Activated CD4-positive, alpha-beta T cell treated with anti-CD3 and anti-CD28 coated beads, Interleukin-2, amount 50 U/mL, for 24 hours (primary cell): ENCODE measurements at regions not wholly inside any gene's neighbourhood (a gene's known extent, or its start where the extent isn't known, plus 50 kb on each side); places are given as distances from the start of the nearest gene placed in this dataset.

Experiments used
- DNase-seq, 2 donors: peaks; one replicate each; pipeline ENCODE4 v3.0.0-alpha.2; 2020; ENCODE audit warnings: low read depth in 1 of 2, low spot score in 1 of 2

DNA sequence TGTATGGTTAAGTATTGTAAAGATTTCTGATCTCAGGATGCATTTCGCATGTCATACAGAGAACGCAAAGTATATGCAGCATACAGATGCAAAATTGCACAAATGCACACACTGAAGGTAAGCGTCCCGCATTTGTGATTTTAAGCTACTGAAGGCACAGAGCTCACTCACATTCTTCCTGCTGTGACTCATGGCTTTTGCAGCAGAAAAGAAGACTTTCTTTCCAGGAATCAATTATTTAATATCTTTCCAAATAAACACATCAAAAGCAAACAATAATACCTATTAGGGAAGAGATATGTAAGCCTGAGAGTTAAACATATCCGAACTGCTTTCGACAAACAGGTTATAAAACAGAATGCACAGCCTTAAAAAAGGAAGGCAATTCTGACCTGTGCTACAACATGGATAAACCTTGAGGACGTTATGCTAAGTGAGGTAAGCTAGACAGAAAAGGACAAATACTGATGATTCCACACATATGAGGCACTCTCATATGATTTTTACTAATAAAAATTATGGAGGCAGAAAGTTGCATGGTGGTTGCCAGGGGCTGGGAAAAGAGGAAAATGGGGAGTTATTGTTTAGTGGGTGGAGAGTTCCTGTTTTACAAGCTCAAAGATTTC lies 109.0 kb downstream of the TFAP2A start:
- no peak for DNase-seq

- no peak for DNase-seq
Observed at GRCh38 chr6:10303608-10304506, 111.0 kb downstream of the TFAP2A start.

- no peak for DNase-seq
Observed at GRCh38 chr6:10302566-10303235, 112.2 kb downstream of the TFAP2A start.

- DNase-seq = no peak
Observed at GRCh38 chr6:10300071-10300470, 114.8 kb downstream of the TFAP2A start.

- no peak for DNase-seq
Observed at GRCh38 chr6:10297832-10298231, 117.0 kb downstream of the TFAP2A start.

GRCh38 chr6:10278746-10279145 lies 136.1 kb downstream of the TFAP2A start:
- DNase-seq = no peak

DNA sequence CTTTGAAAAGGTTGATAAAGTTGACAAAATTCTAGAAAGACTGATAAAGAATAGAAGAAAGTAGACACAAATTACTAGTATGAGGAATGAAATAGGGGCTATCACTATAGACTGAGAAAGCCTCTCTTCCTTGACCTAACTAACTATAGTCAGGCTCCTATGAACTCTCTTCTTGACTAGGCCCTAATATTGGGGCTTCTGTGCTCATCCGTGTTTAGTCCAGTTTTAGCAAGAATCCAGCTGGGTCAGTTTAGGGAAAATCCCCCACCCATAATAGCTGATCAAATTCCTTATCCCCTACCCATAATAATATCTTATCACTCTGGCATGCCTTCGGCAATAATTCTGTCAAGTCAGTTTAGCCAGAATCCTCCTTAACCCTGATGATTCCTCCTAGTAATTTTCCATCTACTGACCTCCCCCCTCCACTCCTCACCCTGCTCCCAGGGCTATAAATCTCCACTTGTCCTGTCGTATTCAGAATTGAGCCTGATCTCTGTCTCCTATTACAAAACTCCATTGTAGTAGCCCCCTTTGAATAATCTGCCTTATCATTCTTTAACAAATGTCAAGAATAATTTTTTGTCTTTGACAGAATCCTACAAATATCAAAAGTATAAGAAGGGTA lies 138.1 kb downstream of the TFAP2A start:
- no peak for DNase-seq

- no peak for DNase-seq
Observed at GRCh38 chr6:10276106-10276505, 138.8 kb downstream of the TFAP2A start.

- DNase-seq = no peak
Observed at GRCh38 chr6:10272591-10272990, 142.3 kb downstream of the TFAP2A start.

DNA sequence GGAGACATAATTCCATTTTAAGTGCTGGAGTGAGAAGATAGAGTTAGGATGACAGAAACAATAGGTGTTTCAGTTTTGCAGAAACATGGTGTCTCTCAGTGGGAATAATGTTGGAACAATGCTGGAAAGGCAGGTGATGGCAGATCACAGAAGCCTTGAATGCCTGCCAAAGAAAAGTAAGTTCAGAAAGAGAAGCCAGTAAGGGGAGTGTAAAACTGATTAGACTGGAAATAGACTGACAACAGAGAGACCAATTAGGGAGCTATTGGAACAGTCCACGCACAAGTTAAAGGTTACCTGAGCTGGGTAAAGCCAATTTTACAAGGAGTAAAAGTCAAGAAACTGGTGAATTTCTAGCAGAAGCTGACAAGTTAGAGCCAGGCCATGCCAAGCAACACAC lies 142.9 kb downstream of the TFAP2A start:
- no peak for DNase-seq

GRCh38 chr6:10269814-10270472 lies 144.9 kb downstream of the TFAP2A start:
- no peak for DNase-seq

DNA sequence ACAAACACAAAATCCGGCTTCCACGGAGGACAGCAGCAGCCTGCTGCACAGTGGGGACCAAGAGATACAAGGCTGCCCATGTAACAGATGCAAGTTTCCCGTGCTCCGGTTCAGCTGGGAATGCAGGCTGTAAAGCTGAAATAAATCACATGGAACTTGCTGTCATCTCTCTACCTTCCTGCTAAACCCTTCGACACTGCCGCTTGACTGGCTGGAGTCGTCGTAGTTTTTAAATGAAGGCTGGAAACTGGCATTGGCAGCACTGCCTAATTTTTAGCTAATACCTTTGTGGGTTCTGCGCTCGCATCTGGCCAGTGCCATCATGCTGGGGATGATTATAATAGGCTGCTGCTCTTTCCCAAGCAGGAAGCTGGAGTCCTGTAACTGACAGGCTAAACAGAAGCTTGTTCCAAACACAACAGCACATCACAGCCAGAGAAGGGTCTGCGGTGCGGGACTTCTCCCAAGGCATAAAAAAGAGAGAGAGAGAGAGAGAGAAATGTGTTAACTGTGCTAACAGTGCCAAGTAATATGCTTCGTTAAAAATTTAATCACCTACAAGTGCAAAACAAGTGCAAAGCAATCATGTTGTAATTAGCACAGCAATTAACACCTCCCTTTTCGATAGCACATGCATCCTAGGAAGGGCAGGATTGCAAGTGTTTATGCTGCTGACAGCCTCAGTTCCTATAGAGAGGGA lies 146.1 kb downstream of the TFAP2A start:
- DNase-seq = no peak

DNA sequence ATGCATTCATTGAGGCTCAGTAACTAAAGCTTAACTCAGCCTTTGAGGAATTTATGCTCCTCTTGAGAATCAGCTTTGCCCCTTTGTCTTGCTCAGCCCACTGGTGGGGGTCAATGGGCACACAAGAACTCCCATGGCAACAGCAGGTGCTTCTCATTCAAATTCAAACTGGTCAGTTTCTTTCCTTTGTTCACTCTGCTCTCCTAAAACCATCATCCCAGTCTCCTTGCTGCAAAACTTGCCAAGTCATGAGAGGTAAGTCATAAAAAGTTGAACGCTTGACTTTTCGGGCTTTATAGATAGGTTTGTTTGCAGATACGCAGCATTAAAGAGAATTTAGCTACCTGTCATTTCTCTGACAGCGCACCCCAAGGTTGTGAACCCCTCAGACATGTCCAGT lies 146.8 kb downstream of the TFAP2A start:
- DNase-seq = no peak

DNA sequence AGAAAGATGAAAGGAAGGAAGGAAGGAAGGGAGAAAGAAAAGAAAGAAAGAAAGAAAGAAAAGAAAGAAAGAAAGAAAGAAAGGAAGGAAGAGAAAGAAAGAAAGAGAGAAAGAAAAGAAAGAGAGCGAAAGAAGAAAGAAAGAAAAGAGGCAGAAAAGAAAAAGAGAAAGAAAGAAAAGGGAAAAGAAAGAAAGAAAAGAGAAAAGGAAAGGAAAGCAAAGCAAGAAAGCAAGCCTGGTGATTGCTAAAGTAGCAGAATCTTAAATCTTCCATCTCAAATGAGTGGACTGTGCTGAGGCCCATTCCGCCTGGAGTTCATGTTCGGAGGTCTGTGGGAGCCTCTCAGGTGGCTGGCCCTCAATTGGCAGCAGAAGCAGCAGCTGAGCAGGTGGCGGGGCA lies 148.4 kb downstream of the TFAP2A start:
- DNase-seq = no peak

- no peak for DNase-seq
Observed at GRCh38 chr6:10266061-10266460, 148.8 kb downstream of the TFAP2A start.

- DNase-seq = no peak
Observed at GRCh38 chr6:10262505-10262904, 152.4 kb downstream of the TFAP2A start.

- no peak for DNase-seq
Observed at GRCh38 chr6:10259671-10260070, 155.2 kb downstream of the TFAP2A start.

- DNase-seq = no peak
Observed at GRCh38 chr6:10258341-10258740, 156.5 kb downstream of the TFAP2A start.

DNA sequence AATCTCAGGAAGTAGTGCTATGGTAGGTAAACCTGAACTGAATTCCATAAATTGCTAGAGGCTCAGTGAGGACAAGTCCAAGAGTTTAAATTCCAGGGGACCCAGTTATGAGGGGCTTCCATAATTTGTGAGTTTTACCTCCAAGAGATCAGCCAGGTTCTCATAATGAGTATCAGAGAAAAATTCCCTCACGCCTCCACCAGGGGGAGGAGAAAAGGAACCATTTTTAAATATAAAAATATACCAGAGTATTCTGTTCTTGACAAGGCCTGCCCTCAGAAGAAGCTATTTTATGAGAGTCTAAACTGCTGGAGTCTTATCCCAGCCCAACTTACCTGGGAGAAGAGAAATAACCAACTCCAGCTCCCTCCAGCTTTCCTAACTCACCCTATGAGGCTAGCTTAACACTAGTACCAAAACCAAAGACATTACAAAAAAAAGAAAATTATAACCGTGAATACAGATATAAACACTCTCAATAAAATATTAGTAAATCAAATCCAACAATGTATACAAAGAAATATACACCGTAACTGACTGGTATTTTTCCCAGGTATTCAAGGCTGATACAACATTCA lies 158.7 kb downstream of the TFAP2A start:
- DNase-seq = no peak

- no peak for DNase-seq
Observed at GRCh38 chr6:10250655-10251220, 164.1 kb downstream of the TFAP2A start.
